ENCODE measurements at regions not wholly inside any gene's neighbourhood (a gene's known extent, or its start where the extent isn't known, plus 50 kb on each side); places are given as distances from the start of the nearest gene placed in this dataset.

DNA sequence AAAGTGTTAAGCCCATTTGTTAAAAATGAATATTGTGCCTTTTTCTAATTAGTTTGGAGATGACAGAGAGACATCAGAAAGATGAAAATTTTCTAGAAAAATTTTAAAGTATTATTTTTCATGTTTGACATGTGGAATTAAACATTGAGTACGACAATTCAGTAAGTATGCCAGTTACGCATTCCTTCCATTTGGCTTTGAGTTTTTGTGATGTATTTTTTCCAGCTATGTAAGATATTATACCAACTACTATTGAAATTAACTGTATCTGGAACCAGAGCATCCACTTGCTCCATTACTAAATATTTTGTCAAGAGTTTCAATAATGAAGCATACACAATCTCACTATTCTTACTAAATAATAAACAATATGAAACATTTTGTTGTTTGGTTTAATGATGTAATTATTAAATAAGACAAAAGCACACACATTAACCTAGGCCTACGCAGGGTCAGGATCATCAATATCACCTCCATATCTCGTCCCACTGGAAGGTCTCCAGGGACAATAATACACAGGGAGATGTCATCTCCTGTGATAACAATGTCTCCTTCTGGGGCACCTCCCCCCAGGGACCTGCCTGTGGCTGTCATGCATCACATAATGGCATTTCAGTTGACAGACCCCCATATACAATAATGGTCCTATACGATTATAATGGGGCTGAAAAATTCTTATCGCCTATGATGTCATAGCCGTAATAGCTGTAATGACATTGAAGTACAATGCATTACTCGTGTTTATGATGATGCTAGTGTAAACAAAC is 274.1 kb downstream of the REEP3 start:
- Histone ChIP-seq H3K27me3 (replicated peaks in 1 of 4; ENCODE audit: control extremely low read depth in 1 of 4, control insufficient read depth in 3 of 4, insufficient read depth in 4 of 4, low read length in 3 of 4) (peaks cover 0 to 5% (median 2%) of the 10 kb centered on the region in 4 experiments), H4K20me1 (ENCODE audit: control insufficient read depth, insufficient read depth, low read length, poor library complexity, severe bottlenecking) (no peaks in the 10 kb centered on the region), H3K9me3 (ENCODE audit: control extremely low read depth in 1 of 3, control insufficient read depth in 2 of 3, insufficient read depth in 1 of 3, low read length in 2 of 3) (no peaks in the 10 kb centered on the region), H3K27ac (ENCODE audit: low read length in 2 of 2) (no peak overlapping the region), H3K4me3 (ENCODE audit: control extremely low read depth in 1 of 5, extremely low read depth in 1 of 5, insufficient read depth in 1 of 5, low read depth in 2 of 5, low read length in 4 of 5) (no peak overlapping the region), H3K36me3 (replicated peaks in 1 of 2; ENCODE audit: control extremely low read depth in 1 of 2, control insufficient read depth in 1 of 2, extremely low read depth in 1 of 2, insufficient read depth in 2 of 2, low read length in 1 of 2) (no peaks in the 10 kb centered on the region), H3K4me1 (ENCODE audit: control insufficient read depth in 2 of 2, insufficient read depth in 2 of 2, low read length in 2 of 2) (no peaks in the 10 kb centered on the region), H3K9ac (ENCODE audit: low read length) (no peak overlapping the region), H3K79me2 (ENCODE audit: control insufficient read depth, insufficient read depth, low read length) (no peaks in the 10 kb centered on the region), H2AFZ (ENCODE audit: insufficient read depth, low read depth, low read length, poor library complexity, severe bottlenecking) (no peak overlapping the region), H3K4me2 (replicated peaks; ENCODE audit: low read depth, low read length, poor library complexity, severe bottlenecking) (no peak overlapping the region)
- no CpG with 5 or more reads among the region's 8 CpGs for WGBS (ENCODE audit: insufficient coverage)
- peaks cover 3% of the 10 kb centered on the region for H3K4me1 Mint-ChIP-seq
- ChIA-PET POLR2A (no interaction called here), CTCF (no interaction called here)
- peaks cover 2% of the 10 kb centered on the region for H3K9me3 Mint-ChIP-seq (ENCODE audit: insufficient read depth)
- H3K27ac Mint-ChIP-seq, result no peak overlapping the region
- H3K27me3 Mint-ChIP-seq, result peaks cover 11% of the 10 kb centered on the region
- no peak overlapping the region for H3K4me3 Mint-ChIP-seq
- no peak for TF ChIP-seq EZH2 (IDR thresholded peaks at IDR 0.05; ENCODE audit: borderline replicate concordance, insufficient read depth, low read depth, low read length, poor library complexity, severe bottlenecking)
- TF ChIP-seq, protein P1, sequence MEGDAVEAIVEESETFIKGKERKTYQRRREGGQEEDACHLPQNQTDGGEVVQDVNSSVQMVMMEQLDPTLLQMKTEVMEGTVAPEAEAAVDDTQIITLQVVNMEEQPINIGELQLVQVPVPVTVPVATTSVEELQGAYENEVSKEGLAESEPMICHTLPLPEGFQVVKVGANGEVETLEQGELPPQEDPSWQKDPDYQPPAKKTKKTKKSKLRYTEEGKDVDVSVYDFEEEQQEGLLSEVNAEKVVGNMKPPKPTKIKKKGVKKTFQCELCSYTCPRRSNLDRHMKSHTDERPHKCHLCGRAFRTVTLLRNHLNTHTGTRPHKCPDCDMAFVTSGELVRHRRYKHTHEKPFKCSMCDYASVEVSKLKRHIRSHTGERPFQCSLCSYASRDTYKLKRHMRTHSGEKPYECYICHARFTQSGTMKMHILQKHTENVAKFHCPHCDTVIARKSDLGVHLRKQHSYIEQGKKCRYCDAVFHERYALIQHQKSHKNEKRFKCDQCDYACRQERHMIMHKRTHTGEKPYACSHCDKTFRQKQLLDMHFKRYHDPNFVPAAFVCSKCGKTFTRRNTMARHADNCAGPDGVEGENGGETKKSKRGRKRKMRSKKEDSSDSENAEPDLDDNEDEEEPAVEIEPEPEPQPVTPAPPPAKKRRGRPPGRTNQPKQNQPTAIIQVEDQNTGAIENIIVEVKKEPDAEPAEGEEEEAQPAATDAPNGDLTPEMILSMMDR (IDR thresholded peaks at IDR 0.05), result no peak
- no peak for ATAC-seq (ENCODE audit: low read depth)
- intact Hi-C loops (cut with micrococcal nuclease), result no loop called here
- DNase-seq, result no peak

Data from B cell (primary cell).